Anterior cingulate cortex (tissue), 58 donors: ENCODE measurements at regions not wholly inside any gene's neighbourhood (a gene's known extent, or its start where the extent isn't known, plus 50 kb on each side); places are given as distances from the start of the nearest gene placed in this dataset.

Experiments used
- DNase-seq, 58 donors: peaks; one replicate each; lab custom pipeline; 2025; lab: John Stamatoyannopoulos, UW

- DNase-seq: no peak
Observed at GRCh38 chr2:196224756-196225155, 53.4 kb upstream of the STK17B start.

GRCh38 chr2:196225213-196225612 lies 53.8 kb upstream of the STK17B start:
- no peak for DNase-seq

DNA sequence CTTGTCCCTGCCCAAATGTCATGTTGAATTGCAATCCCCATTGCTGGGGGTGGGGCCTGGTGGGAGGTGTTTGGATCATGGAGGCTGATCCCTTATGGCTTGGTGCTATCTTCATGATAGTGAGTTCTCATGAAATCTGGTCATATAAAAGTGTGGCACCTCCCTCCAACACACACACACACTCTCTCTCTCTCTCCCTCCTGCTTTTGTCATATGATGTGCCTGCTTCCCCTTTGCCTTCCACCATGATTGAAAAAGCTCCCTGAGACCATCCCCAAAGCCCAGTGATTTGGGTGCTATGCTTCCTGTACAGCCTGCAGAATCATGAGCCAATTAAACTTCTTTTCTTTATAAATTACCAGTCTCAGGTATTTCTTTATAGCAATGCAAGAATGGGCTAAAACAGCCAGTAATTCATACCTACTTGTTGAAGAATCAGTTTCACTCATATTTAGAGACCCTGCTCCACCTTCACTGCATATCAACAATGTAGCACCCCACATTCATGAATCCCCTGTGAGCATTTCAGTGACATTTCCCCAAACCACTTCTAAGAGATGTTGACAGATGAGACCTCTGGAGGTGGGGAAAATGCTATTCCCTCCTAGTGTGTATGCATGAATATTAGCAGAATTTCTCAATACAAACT lies 54.8 kb upstream of the STK17B start:
- DNase-seq: no peak

DNA sequence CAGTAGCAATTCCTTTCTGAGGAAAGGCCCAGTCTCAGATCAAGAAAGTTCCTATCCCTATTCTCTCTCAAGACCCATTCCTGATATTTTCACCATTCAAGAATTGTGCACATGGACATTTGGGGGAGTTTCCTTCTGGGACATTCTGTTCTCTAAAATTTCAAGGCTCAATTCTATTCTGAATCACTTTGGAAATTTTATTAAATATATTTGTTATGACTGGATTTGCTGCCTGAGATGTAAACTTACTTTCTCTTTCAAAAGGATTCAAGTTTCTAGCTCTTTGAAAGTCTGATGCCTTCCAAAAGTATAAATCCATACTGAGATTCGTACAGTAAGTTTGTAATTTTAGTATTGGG lies 55.3 kb upstream of the STK17B start:
- no peak for DNase-seq

GRCh38 chr2:196229013-196229412 lies 57.6 kb upstream of the STK17B start:
- no peak for DNase-seq

GRCh38 chr2:196230061-196230854 lies 58.9 kb upstream of the STK17B start:
- DNase-seq: no peak

DNA sequence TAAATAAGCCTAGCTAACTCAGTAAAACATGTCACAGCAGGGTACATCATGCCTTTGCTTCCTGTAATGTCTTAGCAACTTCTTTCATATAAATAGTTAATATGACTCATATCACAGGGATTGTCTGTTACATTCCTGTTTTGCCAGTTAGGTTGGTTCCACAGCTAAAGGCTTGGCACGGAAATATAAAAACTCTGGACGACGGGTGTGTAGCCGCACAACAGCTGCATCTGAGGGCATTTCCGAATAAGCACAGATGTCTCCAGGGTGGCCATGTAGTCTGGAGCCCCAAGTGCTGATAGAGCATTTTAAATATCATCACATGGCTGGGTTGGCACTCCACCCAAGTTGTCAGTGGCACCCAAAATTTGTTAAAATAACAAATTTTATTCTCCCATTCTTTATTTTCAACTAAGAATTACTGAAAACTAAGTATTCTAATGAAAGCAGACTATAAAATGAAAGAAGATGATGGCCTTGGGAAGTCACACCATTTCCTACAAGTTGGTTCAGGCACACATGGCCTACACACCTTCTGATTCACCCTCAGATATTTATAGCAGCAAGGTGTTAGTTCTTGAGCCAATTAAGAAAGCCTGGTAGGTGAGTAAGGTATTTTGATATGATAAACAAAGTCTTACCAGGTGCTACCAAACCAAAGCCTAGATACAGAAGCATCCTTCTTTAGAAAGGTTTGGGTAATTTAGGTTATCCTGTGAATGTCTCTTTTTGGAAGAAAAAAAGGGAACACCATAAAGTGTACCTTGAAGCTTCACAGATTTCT lies 61.8 kb upstream of the STK17B start:
- DNase-seq: peak in 3 of 58 donors; percentile 5 to 25 (median 13)

DNA sequence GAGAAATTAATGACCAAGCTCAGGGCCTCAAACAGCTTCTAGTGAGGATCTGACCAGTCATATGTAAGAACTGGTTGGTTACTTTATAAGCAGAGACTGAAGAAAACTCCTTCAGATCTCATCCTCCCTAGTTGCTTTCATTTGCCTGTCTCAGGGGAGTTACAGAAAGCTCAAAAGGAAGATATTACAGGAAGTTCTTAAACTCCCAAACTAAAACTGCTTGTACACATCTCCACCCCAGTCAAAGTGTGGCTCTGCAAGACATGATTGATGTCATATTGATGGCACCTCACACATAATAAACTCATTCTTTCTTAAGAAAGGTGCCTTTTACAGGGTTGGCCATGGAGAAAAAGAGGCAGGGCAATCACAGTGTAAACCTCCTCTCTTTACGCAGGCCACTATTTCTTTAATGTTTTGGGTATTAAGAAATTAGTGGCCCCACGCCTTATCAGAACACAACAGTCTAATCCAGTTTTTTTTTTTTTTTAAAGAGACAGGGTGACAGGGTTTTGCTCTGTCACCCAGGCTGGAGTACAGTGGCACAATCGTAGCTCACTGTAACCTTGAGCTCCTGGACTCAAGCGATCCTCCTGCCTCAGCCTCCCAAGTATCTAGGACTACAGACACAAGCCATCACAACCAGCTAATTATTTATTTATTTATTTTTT lies 62.6 kb upstream of the STK17B start:
- no peak for DNase-seq

DNA sequence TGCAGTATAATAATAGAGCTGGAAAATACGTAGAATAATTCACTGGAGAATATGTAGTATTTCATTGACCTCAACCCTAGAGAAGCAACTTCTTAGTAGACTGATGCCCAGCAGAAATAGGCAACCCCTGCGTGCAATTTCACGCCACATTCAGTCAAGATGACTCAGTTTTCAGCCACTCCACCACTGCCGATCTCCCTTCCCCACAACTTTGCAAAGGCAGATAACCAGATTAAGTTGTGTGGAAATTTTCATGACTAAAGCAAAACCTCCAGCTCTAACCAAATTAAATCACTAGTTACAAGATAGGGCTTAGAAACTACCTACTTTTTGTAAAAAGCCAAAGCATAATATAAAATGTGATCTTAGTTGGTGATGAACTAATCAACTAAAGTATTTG lies 63.3 kb upstream of the STK17B start:
- no peak for DNase-seq

DNA sequence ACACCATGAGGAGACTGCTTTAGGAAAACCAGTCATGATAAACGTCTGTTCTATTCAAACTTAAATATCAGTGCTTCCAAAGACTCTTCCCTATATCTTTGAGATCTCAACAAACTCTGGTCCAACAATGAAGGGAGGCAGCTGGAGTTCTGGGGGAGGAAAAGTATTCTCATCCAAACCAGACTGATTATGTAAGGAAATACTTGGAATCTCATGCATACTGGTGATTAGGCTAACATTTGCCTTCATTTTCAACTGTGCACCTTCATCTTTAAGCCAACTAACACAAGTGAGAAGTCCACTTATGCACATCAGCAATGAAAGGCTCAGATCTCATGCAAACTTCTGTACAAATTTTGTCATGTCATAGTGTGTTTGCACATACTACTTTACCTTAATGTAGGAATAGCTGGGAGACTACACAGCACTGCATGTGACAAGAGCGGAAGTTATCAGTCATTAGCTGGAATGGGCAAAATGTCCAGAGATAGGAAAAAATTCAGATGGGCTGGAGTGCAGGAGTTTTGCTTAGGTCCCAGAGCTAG lies 67.5 kb upstream of the STK17B start:
- no peak for DNase-seq

DNA sequence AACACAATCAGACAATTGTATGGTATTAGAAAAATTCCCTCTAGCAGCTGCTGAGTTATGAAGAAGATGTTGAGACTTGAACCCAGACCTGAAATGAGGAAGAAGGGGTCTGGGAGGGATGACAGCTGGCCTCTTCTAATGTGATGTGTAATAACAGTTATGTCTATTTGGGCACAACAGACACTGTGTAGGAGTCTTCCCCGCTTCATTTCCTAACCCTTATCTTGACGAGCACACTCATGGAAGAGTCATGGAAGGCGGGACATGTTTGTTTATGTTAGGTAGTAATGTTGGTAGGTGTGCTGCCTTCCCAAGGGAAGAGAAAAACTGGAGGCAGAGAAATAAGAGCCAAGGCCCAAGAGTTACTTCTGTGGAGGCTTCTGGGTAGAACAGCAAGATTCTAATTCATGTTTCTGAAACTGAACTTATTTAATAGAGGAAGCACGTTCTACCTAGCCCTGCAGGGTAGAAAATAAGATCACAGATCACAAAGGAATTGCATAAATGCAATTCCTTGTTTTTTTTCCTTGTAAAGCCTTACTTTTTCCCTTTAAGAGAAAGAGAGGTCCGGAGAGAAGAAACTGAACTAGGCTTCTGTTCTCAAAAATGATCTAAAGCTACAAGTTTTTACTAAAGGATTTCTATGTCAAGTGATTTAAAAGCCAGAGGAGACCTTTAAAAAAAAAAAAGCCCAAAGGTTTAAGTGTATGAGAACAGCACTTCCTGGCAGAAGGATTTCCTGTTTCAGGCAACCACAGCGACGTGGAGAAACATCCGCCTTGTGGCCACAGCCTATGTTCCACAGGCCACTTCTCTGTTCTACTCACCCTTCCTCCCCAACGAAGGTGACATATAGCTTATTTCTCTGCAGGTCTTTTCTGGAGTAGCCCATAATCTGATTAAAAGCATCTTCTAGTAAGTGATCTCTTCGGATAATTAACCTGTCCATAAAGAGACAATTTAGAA lies 68.5 kb upstream of the STK17B start:
- DNase-seq: peak in 9 of 58 donors; percentile 3 to 26 (median 16)

DNA sequence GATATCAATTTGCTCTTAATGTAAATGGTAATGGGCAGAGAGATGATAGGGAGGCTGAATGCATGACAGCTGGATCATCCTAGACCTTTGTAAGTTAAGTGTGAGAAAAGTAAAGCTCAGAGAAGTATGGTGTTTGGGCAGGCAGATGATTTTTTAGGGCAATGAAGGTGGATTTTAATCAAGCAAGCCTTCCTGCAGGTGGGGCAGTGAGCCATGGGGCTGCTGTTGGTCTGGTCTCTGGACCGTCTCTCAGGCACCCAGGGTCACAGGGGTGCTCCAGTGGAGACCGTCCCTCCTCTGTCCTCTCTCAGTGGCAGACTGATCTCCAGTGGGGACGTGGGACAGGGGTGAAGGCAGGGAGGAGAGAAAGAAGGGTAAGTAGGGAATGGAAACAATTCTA lies 69.8 kb upstream of the STK17B start:
- no peak for DNase-seq

DNA sequence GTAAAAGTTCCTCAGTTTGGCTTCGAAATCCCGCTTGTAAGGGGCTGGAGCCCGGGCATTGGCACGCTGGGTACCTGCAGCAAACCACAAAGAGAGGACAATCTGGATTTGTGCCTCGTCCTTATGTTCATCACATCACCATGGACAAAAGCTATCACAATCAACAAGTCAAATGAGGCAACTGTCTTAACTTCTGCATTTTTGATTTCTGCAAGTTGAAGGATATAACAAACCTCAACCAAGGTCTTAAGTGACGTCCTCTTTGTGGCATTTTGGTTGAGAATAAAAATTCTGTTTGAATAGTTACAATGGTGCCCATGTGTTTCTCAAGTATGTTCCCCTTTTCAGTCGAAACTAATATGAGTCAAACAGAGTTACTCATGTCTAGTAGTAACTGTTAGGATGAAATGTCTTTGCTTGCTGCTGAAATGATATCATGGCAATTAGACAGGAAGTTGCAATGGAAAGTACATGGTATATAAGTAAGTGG lies 70.8 kb upstream of the STK17B start:
- peak in 1 of 58 donors; percentile 1 for DNase-seq

- DNase-seq: no peak
Observed at GRCh38 chr2:196244516-196244915, 73.1 kb upstream of the STK17B start.

- DNase-seq: no peak
Observed at GRCh38 chr2:196244966-196245365, 73.6 kb upstream of the STK17B start.

GRCh38 chr2:196245378-196246140 lies 74.2 kb upstream of the STK17B start:
- no peak for DNase-seq

GRCh38 chr2:196247114-196247975 lies 76.0 kb upstream of the STK17B start:
- DNase-seq: no peak

- DNase-seq: no peak
Observed at GRCh38 chr2:196247976-196248280, 76.5 kb upstream of the STK17B start.
